ENCODE measurements at regions not wholly inside any gene's neighbourhood (a gene's known extent, or its start where the extent isn't known, plus 50 kb on each side); places are given as distances from the start of the nearest gene placed in this dataset.

DNA sequence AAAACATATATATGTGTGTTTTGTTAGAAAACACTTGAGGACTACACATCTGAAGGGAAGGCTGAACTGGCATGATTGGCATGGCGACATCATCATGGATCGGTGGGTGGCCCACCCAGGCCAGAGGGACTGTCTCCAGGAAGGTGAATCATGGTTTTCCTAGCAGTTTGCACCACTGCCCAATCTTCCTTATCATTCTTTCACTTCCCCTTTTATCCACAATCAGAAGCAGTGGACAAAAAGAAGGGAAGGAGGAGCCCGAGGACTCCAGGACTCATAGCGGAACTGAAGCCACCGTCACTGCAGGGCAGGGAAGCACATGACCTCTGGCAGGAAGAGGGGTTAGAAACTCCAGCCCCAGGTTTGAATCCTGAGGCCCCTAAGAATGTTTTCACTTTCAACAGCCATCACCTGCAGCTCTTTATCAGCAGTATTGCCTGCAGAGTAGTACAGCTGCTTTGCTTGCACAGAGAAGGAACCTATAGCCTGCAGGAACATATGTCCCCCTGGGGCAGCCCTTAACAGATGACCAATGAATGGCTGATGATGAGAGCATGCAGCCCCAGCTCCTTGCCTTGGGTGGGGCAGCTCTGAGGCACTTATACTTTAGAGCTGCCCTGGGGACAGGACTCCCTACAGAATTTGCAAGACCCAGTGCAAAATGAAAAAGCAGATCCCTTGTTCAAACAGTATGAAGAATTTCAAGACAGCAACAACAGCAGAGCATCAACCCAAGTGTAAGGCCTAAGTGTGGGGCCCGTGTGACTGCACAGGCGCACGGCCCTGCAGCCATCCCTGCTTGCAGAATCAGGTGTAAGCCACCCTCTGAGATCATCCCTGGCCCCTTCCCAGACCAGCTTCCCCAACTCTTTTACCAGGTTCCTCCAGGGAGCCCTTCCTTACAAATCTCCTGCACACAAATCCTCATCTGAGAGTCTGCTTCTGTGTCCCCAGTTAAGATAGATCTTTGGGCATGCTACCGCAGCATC lies 241.8 kb upstream of the IRF2BP2 start (continued):
- TF ChIP-seq, protein P1, sequence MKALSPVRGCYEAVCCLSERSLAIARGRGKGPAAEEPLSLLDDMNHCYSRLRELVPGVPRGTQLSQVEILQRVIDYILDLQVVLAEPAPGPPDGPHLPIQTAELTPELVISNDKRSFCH (CRISPR knock-in tag; IDR thresholded peaks at IDR 0.05) = no peak
- TF ChIP-seq, protein P1 (tag; IDR thresholded peaks at IDR 0.05) = peak; percentile 68; the same call in 1 of the 2 replicates
- TF ChIP-seq MAZ (CRISPR knock-in tag; conservative IDR thresholded peaks at IDR 0.05 in 1 of 2, IDR thresholded peaks at IDR 0.05 in 1 of 2) = peak in 1 of 2 experiments; percentile 48; a peak in 2 of 4 replicates
- no peak for TF ChIP-seq ZBTB1 (CRISPR knock-in tag; IDR thresholded peaks at IDR 0.05; ENCODE audit: borderline replicate concordance, low read depth)
- TF ChIP-seq, protein P2, sequence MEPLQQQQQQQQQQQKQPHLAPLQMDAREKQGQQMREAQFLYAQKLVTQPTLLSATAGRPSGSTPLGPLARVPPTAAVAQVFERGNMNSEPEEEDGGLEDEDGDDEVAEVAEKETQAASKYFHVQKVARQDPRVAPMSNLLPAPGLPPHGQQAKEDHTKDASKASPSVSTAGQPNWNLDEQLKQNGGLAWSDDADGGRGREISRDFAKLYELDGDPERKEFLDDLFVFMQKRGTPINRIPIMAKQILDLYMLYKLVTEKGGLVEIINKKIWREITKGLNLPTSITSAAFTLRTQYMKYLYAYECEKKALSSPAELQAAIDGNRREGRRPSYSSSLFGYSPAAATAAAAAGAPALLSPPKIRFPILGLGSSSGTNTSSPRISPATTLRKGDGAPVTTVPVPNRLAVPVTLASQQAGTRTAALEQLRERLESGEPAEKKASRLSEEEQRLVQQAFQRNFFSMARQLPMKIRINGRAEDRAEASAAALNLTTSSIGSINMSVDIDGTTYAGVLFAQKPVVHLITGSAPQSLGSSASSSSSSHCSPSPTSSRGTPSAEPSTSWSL (CRISPR knock-in tag; IDR thresholded peaks at IDR 0.05; ENCODE audit: borderline replicate concordance) = 0 out of 2 replicates have a peak, but pooled peaks have one; percentile 8
- TF ChIP-seq SAFB (IDR thresholded peaks at IDR 0.05; ENCODE audit: borderline replicate concordance, low read depth, low read length) = no peak
- TF ChIP-seq ZNF12 (CRISPR knock-in tag; IDR thresholded peaks at IDR 0.05) = no peak
- TF ChIP-seq PHF21A (IDR thresholded peaks at IDR 0.05; ENCODE audit: borderline replicate concordance, low read depth) = no peak
- peak; percentile 70; the same call in 1 of the 2 replicates for TF ChIP-seq FOXJ2 (tag; IDR thresholded peaks at IDR 0.05)
- TF ChIP-seq ZNF175 (CRISPR knock-in tag; IDR thresholded peaks at IDR 0.05; ENCODE audit: low read depth) = 0 out of 2 replicates have a peak, but pooled peaks have one; percentile 56
- TF ChIP-seq YY1 (IDR thresholded peaks at IDR 0.05; ENCODE audit: borderline replicate concordance in 1 of 3, control insufficient read depth in 1 of 3, extremely low read depth in 1 of 3, insufficient read depth in 3 of 3, insufficient read length in 1 of 3, insufficient replicate concordance in 2 of 3, low read depth in 1 of 3, low read length in 2 of 3) = no peak
- peak; percentile 47; the same call in 1 of the 2 replicates for TF ChIP-seq ZKSCAN1 (IDR thresholded peaks at IDR 0.05; ENCODE audit: low read depth, low read length)
- no peak for TF ChIP-seq U2AF2 (optimal IDR thresholded peaks at IDR 0.05; ENCODE audit: low read depth, low read length)
- TF ChIP-seq CC2D1A (IDR thresholded peaks at IDR 0.05) = peak; percentile 20; the same call in 1 of the 2 replicates
- TF ChIP-seq MBD2 (IDR thresholded peaks at IDR 0.05; ENCODE audit: borderline replicate concordance, low read depth) = no peak
- peak; percentile 65 for TF ChIP-seq EP300 (IDR thresholded peaks at IDR 0.05; ENCODE audit: low read length)
- peak; percentile 80 for TF ChIP-seq JUND (IDR thresholded peaks at IDR 0.05; ENCODE audit: borderline replicate concordance, low read depth, low read length)
- TF ChIP-seq JUND (tag; IDR thresholded peaks at IDR 0.05; ENCODE audit: borderline replicate concordance, low read depth, low read length) = peak; percentile 88; the same call in 2 of the 3 replicates
- no peak; a peak in 1 of 4 replicates for TF ChIP-seq TBL1XR1 (IDR thresholded peaks at IDR 0.05; ENCODE audit: low read length in 2 of 2)
- TF ChIP-seq, protein P3, sequence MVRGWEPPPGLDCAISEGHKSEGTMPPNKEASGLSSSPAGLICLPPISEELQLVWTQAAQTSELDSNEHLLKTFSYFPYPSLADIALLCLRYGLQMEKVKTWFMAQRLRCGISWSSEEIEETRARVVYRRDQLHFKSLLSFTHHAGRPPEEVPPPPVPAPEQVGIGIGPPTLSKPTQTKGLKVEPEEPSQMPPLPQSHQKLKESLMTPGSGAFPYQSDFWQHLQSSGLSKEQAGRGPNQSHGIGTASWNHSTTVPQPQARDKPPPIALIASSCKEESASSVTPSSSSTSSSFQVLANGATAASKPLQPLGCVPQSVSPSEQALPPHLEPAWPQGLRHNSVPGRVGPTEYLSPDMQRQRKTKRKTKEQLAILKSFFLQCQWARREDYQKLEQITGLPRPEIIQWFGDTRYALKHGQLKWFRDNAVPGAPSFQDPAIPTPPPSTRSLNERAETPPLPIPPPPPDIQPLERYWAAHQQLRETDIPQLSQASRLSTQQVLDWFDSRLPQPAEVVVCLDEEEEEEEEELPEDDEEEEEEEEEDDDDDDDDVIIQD (CRISPR knock-in tag; IDR thresholded peaks at IDR 0.05) = no peak
- no peak for TF ChIP-seq EZH2 (IDR thresholded peaks at IDR 0.05; ENCODE audit: borderline replicate concordance, low read depth, low read length)
- TF ChIP-seq ZNF586 (CRISPR knock-in tag; conservative IDR thresholded peaks at IDR 0.05) = no peak

Data from K562 (cell line).